Calu3 (cell line): ENCODE measurements at regions not wholly inside any gene's neighbourhood (a gene's known extent, or its start where the extent isn't known, plus 50 kb on each side); places are given as distances from the start of the nearest gene placed in this dataset.
"Not testable (repeated sequence)": the region's sequence is repeated elsewhere in the genome, so short reads cannot be mapped to it uniquely, and the experiment has no call there.

Experiments used
- BruUV-seq: library from RNA; stranded (reverse); fragments of 400-500 nt; replicated peaks from 2 replicates; lab custom pipeline; 2021; lab: Mats Ljungman, UMichigan
- CTCF ChIA-PET: fragments of 300-600 bp; sonication (Branson Sonifier 250); formaldehyde crosslinking; loops from one replicate; lab custom pipeline; 2022; ENCODE audit warnings: antibody characterized with exemption; lab: Charles Lee
- DNase-seq: peaks from one replicate; pipeline ENCODE4 v3.0.0; 2022
- H3K27ac Mint-ChIP-seq: one replicate; pipeline ENCODE4 v1.8.0; 2022; ENCODE audit warnings: mixed read lengths; ENCODE audit not compliant: unreplicated experiment
- H3K27me3 Mint-ChIP-seq: one replicate; pipeline ENCODE4 v1.8.0; 2022; ENCODE audit warnings: mixed read lengths; ENCODE audit not compliant: unreplicated experiment
- H3K36me3 Mint-ChIP-seq: one replicate; pipeline ENCODE4 v1.8.0; 2022; ENCODE audit warnings: mild to moderate bottlenecking, moderate library complexity, mixed read lengths; ENCODE audit not compliant: insufficient read depth, unreplicated experiment
- H3K4me1 Mint-ChIP-seq: one replicate; pipeline ENCODE4 v1.8.0; 2022; ENCODE audit warnings: mild to moderate bottlenecking, low read depth, mixed read lengths; ENCODE audit not compliant: unreplicated experiment
- H3K4me3 Mint-ChIP-seq: one replicate; pipeline ENCODE4 v1.8.0; 2022; ENCODE audit warnings: mild to moderate bottlenecking, low read depth, moderate library complexity, mixed read lengths; ENCODE audit not compliant: unreplicated experiment
- H3K9me3 Mint-ChIP-seq: one replicate; pipeline ENCODE4 v1.8.0; 2022; ENCODE audit warnings: low read depth, mixed read lengths; ENCODE audit not compliant: unreplicated experiment
- CTCF ChIP-seq: fragments of 200-600 bp; IDR thresholded peaks from one replicate; pipeline ENCODE4 v1.8.0; 2022; ENCODE audit warnings: antibody characterized with exemption; ENCODE audit not compliant: unreplicated experiment
- intact Hi-C: fragments of 100-400 bp; cut with micrococcal nuclease; formaldehyde crosslinking; loops from one replicate; pipeline ENCODE4 v1.10.0; 2022; ENCODE audit not compliant: unreplicated experiment

- BruUV-seq, result no TSS peak
- CTCF ChIA-PET, result no interaction called here
- Mint-ChIP-seq H3K27ac (no peak overlapping the region), H3K36me3 (no peaks in the 10 kb centered on the region), H3K27me3 (no peaks in the 10 kb centered on the region), H3K4me1 (no peaks in the 10 kb centered on the region), H3K9me3 (peaks cover 11% of the 10 kb centered on the region), H3K4me3 (no peak overlapping the region)
- intact Hi-C loops, result loop anchor here (5.0 kb wide), 1 partner anchor 658 kb away; no protein-coding TSS in a partner anchor
- TF ChIP-seq CTCF, result no peak
- no peak for DNase-seq
Observed at GRCh38 chr2:52414561-52415295, 1352.9 kb upstream of the CHAC2 start.

DNA sequence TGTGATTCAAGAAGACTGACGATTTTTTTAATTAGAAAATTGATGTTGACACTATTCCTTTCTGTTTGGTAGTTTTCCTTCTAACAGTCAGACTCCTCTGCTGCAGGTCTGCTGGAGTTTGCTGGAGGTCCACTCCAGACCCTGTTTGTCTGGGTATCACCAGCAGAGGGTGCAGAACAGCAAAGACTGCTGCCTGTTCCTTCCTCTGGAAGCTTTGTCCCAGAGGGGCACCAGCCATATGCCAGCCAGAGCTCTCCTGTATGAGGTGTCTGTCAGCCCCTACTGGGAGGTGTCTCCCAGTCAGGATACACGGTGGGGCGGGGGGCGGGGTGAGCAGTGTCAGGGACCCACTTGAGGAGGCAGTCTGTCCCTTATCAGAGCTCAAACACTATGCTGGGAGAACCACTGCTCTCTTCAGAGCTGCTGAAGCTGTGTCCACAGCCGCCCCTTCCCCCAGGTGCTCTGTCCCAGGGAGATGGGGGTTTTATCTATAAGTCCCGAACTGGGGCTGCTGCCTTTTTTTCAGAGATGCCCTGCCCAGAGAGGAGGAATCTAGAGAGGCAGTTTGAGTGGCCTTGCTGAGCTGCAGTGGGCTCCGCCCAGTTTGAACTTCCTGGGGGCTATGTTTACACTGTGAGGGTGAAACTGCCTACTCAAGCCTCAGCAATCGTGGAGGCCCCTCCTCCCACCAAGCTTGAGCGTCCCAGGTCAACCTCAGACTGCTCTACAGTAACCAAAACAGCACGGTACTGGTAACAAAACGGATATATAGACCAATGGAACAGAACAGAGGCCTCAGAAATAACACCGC is 1358.1 kb upstream of the CHAC2 start:
- CTCF ChIA-PET, H3K27ac Mint-ChIP-seq, DNase-seq, H3K36me3 Mint-ChIP-seq, H3K27me3 Mint-ChIP-seq, H3K4me3 Mint-ChIP-seq, BruUV-seq, H3K4me1 Mint-ChIP-seq, intact Hi-C loops: not testable (repeated sequence)
- H3K9me3 Mint-ChIP-seq, result peaks cover 11% of the 10 kb centered on the region

DNA sequence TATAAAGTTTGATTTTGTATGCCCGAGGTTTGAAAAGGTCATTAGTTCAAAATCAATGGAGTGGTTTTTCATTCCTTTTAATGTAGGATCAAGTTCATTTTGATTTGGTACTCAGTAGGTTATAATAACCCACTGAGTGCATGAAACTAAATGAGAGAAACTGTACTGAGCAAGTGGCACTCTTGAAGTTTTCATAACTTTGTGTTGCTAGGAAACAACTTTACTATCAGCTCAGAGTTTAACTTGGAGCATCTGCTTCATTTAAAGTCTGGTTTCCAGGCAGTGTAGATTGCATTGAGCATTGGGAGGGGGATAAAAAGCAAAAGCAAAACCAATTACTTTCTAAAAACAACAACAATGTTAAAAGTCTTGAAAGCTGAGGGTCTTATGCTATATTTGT is 1361.6 kb upstream of the CHAC2 start:
- peaks cover 10% of the 10 kb centered on the region for H3K9me3 Mint-ChIP-seq
- no peak overlapping the region for H3K4me3 Mint-ChIP-seq
- no peaks in the 10 kb centered on the region for H3K36me3 Mint-ChIP-seq
- no peaks in the 10 kb centered on the region for H3K4me1 Mint-ChIP-seq
- BruUV-seq, result no TSS peak
- no peak for TF ChIP-seq CTCF
- intact Hi-C loops, result no loop called here
- CTCF ChIA-PET, result no interaction called here
- no peak overlapping the region for H3K27ac Mint-ChIP-seq
- no peak for DNase-seq
- no peaks in the 10 kb centered on the region for H3K27me3 Mint-ChIP-seq

DNA sequence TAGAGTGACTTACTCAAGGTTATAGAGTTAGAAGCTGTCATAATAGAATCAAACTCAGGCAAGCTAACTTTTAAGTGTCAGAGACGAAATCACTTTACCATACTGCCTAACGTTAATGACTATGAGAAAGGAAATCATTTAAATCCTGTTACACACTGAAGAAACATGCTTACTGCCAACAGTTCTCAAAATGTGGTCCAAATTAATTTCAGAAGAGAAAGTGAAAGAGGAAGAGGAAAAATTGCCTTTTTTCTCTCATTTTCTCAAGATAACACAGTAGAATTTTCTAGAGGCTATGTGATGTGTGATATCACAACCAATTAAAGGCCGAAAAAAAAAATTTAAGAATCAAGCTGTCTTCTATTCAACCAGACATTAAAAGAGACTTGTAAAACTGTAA is 1362.7 kb upstream of the CHAC2 start:
- no peak for DNase-seq
- no peak overlapping the region for H3K27ac Mint-ChIP-seq
- CTCF ChIA-PET, result no interaction called here
- no peak for TF ChIP-seq CTCF
- BruUV-seq, result no TSS peak
- H3K4me1 Mint-ChIP-seq, result no peaks in the 10 kb centered on the region
- no peak overlapping the region for H3K4me3 Mint-ChIP-seq
- peaks cover 13% of the 10 kb centered on the region for H3K9me3 Mint-ChIP-seq
- no peaks in the 10 kb centered on the region for H3K36me3 Mint-ChIP-seq
- no peaks in the 10 kb centered on the region for H3K27me3 Mint-ChIP-seq
- intact Hi-C loops, result no loop called here

- BruUV-seq, result no TSS peak
- CTCF ChIA-PET, result no interaction called here
Observed at GRCh38 chr2:52404046-52404445, 1363.6 kb upstream of the CHAC2 start.

More at GRCh38 chr2:52404046-52404445, 1363.6 kb upstream of the CHAC2 start:
- Mint-ChIP-seq H3K9me3 (peaks cover 14% of the 10 kb centered on the region), H3K36me3 (no peaks in the 10 kb centered on the region), H3K4me3 (no peak overlapping the region), H3K27ac (no peak overlapping the region), H3K27me3 (no peaks in the 10 kb centered on the region), H3K4me1 (no peaks in the 10 kb centered on the region)
- intact Hi-C loops, result no loop called here
- DNase-seq, result no peak
- TF ChIP-seq CTCF, result no peak
